ENCODE measurements at regions not wholly inside any gene's neighbourhood (a gene's known extent, or its start where the extent isn't known, plus 50 kb on each side); places are given as distances from the start of the nearest gene placed in this dataset.

DNA sequence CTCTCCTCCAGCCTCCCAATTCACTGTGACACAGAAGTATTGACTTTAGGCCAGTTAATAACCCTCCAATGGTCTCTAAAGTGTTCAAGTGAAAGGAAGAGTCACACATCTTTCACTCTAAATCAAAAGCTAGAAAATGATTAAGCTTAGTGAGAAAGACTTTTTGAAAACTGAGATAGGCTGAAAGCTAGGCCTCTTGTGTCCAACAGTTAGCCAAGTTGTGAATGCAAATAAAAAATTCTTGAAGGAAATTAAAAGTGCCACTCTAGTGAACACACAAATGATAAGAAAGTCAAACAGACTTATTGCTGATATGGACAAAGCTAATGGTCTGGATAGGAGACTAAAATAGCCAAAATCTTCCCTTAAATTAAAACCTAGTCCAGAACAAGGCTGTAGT is 687.2 kb downstream of the TRIML1 start:
- DNase-seq (ENCODE audit: low spot score): no peak

DNA sequence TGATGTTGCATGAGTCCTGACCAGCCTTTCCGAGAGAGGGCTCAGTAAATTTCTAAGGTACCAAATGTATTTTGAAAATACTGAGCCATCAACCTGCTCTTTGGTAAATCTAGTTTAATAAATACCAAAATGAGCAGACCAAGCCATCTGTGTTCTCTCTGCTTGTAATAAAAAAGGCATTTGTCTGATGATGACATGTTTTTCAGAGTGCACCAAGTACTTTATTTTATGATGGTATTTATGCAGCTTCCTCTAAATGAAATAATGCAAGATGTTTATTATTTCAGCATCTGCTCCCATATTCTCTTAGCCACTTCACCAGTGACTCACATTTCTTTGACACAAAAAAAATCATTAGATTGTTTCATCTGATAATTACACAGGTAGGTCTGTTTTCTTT is 700.5 kb downstream of the TRIML1 start:
- peak; percentile 8 for DNase-seq (ENCODE audit: low spot score)

DNA sequence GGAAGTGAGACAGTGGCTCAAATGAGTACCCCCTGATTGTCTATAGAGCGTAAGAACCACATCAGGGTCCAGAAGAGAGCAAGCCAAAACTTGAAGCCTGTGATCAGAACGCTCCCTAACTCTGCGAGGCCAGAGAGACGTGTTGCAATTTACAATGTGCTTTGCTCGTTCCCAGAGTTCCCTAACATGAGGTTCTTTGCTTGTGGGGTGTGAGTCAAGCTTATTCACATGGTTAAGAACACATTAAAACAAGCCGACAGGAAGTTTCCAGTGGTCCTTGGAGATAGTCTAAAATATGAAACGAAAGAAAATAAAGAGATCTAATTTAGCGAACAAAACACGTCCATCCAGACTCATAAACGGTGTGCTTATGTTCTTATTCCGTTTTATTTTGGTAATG is 702.3 kb downstream of the TRIML1 start:
- DNase-seq (ENCODE audit: low spot score): no peak

DNA sequence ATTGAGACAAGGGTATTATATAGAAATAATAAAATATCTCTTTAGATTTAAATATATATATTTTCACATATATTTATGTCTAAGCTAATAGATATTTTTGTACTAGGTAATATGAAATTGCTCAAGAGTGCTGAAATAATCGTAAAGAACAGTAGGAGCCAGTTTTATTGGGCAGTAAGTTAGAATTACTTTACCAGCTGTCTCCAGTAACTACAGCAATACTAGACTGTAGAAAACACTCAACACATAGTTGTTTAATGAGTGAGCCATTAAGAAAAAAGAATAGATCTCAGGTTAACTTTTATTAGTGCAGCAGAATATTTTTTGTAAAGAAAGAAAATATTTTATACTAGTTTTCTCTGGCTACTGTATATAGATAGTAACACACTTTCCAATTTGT is 715.2 kb downstream of the TRIML1 start:
- DNase-seq (ENCODE audit: low spot score): no peak

DNA sequence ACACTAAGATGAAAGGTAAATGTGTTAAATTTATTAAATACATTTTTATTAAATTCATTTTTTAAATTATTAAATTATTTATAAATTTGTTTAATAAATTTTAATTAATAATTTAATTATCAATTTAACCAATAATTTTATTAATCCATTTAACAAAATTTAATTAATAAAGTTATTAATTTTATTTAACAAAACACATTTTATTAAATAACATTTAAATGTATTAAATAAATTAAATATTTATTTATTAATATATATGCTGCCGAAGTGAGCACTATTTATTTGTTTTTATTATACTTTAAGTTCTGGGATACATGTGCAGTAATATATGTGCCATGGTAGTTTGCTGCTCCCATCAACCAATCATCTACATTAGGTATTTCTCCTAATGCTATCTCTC is 719.5 kb downstream of the TRIML1 start:
- no peak for DNase-seq (ENCODE audit: low spot score)

DNA sequence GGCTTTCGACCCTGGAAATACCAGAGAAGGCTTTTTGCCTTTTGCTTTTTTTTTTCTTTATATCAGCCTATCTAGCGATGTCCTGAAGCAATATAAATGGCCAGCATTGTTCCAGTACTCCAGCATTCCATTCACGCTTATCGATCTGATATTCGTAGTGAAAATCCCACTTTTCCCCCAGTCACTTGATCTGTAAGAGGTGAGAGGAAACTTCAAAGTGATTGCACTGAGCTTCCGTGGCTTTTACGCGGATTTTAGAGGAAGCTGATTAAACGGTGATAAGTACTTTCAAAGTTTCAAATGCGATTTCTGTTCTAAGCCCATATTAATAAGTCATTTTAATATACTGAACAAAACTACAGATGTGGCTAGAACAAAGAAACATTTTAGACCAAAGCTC is 725.5 kb downstream of the TRIML1 start:
- no peak for DNase-seq (ENCODE audit: low spot score)

DNA sequence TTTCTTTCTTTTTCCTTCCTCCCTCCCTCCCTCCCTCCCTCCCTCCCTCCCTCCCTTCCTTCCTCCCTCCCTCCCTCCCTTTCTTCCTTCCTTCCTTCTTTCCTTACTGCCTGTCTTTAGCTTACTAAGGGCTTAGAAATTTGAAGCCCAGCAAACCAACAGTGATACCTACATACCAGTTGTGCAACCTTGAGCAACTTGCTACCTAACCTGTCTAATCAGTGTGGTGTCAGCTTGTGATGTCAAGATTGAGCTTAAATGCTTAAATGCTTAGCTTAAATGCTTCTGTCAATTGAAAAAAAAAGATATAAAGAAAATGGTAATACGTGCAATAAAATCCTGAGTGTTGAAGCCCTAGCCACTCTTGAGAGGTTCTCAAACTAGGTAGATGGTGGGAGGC is 728.6 kb downstream of the TRIML1 start:
- DNase-seq (ENCODE audit: low spot score): no peak

GRCh38 chr4:188869581-188869980 is 730.3 kb downstream of the TRIML1 start:
- no peak for DNase-seq (ENCODE audit: low spot score)

DNA sequence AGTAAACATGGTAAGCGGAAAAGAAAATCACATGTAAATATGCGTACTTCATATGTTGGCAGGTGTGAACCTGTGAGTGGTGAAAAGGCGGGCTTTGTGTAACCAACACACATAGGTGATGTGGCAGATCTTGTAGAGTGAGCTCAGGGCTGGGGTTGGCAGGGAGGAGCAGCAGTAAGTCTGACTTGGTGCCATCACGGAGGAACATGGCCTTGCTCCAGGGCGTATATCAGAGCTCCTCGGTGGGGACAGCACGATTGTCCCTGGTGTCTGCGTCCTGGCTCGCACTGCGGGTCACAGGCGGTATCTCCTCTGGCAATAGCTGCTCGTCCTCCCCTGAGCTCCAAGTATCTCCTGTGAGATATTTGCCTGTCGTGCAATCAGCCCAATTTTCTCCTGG is 733.6 kb downstream of the TRIML1 start:
- DNase-seq (ENCODE audit: low spot score): no peak

- DNase-seq (ENCODE audit: low spot score): no peak
These were observed 737.6 kb downstream of the TRIML1 start for GRCh38 chr4:188876881-188877280.

DNA sequence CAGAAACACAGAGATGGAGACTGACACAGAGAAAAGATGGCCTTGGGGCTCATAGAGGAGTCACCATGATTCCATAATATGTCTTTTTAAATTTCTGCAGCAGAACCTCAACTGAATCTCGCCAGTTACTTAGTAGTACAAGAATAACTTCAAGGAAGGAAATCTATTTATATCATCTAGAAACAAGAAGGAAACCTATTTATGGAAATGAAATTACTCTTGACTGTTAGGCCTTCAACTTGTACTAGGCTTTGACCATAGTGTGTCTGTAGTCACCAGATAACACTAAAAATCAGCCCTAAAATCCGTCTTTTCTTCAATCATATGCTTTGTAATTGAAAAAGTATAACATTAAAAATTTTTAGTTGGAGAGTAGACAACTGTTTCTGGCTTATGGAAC is 740.4 kb downstream of the TRIML1 start:
- DNase-seq (ENCODE audit: low spot score): no peak

- no peak for DNase-seq (ENCODE audit: low spot score)
These were observed 748.7 kb downstream of the TRIML1 start for GRCh38 chr4:188887905-188888304.

DNA sequence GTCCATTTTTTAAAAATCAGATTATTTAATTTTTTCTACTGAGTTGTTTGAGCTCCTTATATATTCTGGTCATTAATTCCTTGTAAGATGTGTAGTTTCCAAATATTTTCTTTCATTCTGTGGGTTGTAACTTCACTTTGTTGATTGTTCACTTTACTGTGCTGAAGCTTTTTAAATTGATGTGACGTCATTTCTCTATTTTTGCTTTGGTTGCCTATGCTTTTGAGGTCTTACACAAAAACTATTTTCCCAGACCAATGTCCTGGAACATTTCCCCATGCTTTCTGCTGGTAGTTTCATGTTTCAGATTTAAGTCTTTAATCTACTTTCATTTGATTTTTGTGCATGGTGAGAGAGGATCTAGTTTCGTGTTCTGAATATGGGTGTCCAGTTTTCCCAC is 753.6 kb downstream of the TRIML1 start:
- no peak for DNase-seq (ENCODE audit: low spot score)

DNA sequence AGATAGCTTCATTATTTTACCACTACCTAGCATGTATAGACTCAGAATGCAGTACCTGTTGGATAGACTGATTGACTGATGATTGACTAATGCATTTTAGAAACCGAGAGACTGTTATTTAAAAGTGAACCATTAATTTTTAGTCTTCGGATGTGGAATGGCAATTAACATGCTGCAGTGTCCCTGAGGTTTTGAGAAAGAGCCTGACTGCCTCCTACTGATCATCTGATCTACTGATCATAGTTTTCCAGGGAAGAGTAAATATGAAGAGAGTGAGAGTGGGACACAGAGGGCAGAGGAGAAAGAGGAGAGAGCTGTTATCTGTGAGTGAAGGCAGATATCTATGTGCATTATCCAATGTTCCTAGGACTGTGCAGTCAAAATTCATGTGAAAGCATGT is 764.7 kb downstream of the TRIML1 start:
- no peak for DNase-seq (ENCODE audit: low spot score)

GRCh38 chr4:188904617-188905016 is 765.4 kb downstream of the TRIML1 start:
- no peak for DNase-seq (ENCODE audit: low spot score)

DNA sequence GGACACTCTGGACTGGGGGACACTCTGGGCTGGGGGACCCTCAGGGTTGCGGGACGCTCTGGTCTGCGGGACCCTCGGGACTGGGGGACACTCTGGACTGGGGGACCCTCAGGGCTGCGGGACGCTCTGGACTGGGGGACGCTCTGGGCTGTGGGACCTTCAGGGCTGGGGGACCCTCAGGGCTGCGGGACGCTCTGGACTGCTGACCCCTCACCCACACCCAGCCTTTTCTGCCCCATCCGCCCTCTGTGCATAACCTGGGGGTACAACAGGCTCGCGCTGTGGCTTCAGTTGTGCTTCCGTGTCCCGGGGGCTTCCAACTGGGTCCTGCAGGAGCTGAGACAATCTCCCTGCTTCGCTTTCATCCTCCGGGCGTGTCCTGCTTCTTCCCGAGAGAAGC is 766.0 kb downstream of the TRIML1 start:
- DNase-seq (ENCODE audit: low spot score): no peak

DNA sequence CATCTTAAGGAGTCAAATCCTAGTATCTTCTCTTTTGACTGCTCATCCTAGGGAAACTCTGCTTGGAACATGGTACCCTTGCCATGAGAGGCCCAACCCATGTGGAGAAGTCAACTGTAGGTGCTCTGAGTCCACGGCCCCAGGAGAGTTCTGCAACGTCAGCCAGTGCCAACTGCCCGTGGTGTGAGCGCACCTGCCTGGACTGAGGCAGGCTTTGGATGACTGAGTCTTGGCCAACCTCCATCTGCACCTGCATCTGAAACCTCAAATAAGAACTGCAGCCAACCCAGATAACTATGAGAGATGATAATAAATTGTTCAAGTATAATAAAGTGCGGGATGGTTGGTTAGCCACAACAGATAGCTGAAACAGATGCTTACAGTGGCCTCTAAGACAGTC is 772.0 kb downstream of the TRIML1 start:
- no peak for DNase-seq (ENCODE audit: low spot score)

- no peak for DNase-seq (ENCODE audit: low spot score)
These were observed 772.5 kb downstream of the TRIML1 start for GRCh38 chr4:188911707-188912106.

DNA sequence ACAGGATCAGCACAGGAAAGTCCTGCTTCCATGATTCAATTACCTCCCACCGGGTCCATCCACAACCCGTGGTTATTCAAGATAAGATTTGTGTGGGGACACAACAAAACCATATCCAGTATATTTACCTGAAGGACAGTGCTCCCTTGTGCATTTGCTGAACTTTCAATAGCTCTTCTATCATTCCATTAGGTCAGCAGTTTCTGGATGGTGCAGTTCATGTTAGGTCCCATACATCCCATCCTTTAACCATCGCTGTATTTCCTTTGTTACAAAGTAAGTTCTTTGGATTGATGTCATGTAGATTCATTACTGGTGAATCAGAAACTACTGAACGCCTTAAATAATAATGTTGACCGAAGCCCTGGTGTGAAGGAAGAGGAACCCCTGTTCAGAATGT is 775.9 kb downstream of the TRIML1 start:
- no peak for DNase-seq (ENCODE audit: low spot score)

DNA sequence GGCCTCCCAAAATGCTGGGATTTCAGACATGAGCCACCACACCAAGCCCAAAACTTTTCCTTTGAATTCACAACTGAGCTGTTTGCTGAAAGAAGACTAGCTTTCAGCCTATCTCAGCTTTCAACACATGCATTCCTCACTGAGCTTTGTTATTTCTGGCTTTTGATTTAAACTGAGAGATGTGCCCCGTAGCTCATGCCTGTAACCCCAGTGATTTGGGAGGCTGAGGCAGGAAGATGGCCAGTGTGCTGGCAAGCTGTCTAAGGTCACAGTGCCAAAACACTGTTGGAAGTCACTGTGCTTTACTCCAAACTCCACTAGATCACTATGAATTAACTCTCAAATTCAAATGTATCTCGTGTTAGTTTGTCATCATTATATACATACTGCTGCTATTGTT is 779.5 kb downstream of the TRIML1 start:
- no peak for DNase-seq (ENCODE audit: low spot score)

GRCh38 chr4:188930822-188931221 is 791.6 kb downstream of the TRIML1 start:
- DNase-seq (ENCODE audit: low spot score): no peak

DNA sequence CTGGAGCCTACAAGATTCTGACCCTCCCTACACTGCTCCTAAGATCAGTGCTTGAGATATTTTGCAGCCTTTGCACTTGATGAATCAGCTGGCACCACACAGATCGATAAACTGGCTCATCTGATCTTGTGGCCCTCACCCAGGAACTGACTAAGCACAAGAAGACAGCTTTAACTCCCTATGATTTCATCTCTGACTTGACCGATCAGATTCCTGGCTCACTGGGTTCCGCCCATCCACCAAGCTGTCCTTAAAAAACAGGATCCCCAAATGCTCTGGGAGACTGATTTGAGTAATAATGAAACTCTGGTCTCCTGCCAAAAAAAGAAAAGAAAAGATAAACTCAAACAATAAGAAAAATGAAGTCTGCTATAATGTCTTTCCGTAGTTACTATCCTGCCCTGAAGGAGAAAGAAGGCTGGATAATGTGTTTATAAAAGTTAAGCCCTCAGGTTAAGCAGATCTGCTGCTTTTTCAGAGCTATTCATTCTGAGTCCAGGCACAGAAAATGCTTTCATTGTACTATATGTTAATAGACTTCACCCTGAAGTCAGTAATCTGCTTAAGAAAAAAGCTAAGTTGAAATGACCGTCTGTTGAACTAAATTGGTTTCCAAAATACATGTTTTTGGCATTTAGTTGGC is 795.2 kb downstream of the TRIML1 start:
- no peak for DNase-seq (ENCODE audit: low spot score)

DNA sequence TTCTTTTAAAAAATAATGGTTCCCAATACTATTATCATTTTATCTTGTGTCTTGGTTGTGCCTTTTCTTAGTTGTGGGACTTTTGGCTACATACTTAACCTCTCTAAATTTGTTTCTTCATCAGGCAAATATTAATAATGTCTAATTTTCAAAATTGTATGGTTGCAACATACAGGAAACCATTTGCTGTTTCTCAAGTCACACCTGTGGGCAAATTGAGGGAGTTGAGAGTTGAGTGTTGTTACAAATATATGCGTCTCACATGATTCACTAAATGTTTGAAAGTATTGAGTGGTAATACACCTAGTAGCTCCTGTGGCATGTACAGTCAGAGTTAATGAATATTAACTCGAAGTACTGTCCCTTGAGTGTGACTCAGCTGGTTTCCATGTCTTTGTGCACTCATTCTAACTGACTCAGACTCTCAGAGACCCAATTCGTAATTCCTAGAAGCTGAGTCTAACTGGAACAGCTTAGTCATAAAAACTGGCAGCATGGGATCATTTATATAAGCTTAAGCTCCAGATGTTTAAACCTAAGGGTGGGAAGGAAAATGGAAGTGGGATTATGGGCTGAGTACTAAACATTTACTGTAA is 802.4 kb downstream of the TRIML1 start:
- DNase-seq (ENCODE audit: low spot score): no peak

DNA sequence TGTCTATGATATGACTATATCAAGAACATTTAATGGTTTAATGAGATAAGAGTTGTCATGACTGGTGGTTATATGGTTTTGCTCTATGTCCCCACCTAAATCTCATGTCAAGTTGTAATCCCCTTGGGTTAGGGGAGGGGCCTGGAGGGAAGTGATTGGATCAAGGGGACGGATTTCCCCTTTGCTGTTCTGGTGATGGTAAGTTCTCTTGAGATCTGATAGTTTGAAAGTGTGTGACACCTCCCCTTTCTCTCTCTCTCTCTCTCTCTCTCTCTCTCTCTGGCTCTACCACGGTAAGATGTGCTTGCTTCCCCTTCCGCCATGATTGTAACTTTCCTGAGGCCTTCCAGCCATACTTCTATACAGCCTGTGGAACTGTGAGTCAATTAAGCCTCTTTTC is 803.4 kb downstream of the TRIML1 start:
- no peak for DNase-seq (ENCODE audit: low spot score)

Measured in Ammon's horn (tissue), 1 donor.